H54 (cell line): ENCODE measurements at regions not wholly inside any gene's neighbourhood (a gene's known extent, or its start where the extent isn't known, plus 50 kb on each side); places are given as distances from the start of the nearest gene placed in this dataset.

Experiments
- DNase-seq: peaks from one replicate; pipeline ENCODE4 v3.0.0; 2011; ENCODE audit warnings: low spot score, mixed read lengths; ENCODE audit not compliant: insufficient read length
- FAIRE-seq: peaks from 3 replicates; lab custom pipeline; 2011; peaks lifted over from hg19 to GRCh38; lab: Jason Lieb, UNC
- POLR2A ChIP-seq: IDR thresholded peaks from 2 replicates; pipeline ENCODE4 v1.6.1; 2011; ENCODE audit warnings: low read depth, mild to moderate bottlenecking, low read length

DNA sequence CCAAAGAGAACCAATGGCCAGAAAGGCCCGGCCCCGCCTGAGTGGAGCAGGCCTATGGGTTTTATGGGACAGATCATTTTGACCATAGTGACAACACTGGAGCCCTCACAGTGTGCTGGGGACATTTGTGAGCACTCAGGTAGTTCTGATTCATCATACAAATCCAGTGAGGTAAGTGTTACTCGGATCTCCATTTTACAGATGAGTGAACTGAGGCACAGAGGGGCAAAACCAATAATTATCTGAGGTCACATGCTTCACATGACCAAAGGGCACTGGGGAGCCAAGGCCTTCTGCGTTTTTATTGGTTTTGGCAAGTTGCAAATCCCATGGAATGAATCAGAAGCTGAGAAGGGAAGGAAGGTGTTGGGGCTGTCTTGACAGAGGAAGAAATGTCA, 111.5 kb upstream of the MGAT5 start:
- DNase-seq (no peak), FAIRE-seq (no peak)

GRCh38 chr2:134142903-134143302, 111.0 kb upstream of the MGAT5 start:
- FAIRE-seq (no peak), DNase-seq (peak; percentile 44)
- TF ChIP-seq POLR2A, result no peak

More for the DNA sequence above, 111.5 kb upstream of the MGAT5 start:
- TF ChIP-seq POLR2A, result no peak

GRCh38 chr2:134143568-134143967, 110.3 kb upstream of the MGAT5 start:
- FAIRE-seq (no peak), DNase-seq (no peak)
- TF ChIP-seq POLR2A, result no peak

DNA sequence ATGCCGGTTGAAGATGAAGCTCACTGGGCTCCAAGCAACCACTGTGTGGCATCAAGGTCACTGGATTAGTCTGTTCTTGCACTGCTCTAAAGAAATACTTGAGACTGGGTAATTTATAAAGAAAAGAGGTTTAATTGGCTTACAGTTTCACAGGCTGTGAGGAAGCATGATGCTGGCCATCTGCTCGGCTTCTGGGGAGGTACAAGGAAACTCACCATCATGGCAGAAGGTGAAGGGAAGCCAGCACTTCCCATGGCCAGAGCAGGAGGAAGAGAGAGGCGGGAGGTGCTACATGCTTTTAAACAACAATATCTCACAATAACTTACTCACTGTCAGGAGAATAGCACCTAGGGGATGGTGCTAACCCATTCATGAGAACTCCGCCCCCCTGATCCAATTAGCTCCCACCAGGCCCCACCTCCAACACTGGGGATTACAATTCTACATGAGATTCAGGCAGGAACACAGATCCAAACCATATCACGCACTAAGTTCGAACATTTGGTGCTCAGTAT, 109.7 kb upstream of the MGAT5 start:
- FAIRE-seq (no peak), DNase-seq (no peak)
- no peak for TF ChIP-seq POLR2A

DNA sequence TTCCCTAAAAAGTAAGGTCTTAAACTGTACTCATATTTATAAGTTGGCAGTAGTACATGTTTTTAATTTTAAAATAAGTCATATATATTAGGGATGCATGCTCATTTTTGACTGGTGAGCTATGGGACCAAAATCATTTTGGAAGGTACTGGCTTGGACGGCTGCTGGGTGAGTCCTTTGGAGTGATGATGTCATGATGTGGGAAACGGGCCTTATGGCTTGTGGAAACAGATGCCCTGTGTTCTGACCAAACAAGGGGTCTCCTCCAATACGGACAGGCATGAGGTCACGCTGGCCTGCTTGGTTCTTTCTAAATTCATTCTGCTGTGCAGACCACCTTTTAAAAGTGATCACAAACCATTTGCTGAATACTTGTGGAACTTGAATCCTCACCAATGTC, 109.2 kb upstream of the MGAT5 start:
- FAIRE-seq (no peak), DNase-seq (no peak)
- TF ChIP-seq POLR2A, result no peak

DNA sequence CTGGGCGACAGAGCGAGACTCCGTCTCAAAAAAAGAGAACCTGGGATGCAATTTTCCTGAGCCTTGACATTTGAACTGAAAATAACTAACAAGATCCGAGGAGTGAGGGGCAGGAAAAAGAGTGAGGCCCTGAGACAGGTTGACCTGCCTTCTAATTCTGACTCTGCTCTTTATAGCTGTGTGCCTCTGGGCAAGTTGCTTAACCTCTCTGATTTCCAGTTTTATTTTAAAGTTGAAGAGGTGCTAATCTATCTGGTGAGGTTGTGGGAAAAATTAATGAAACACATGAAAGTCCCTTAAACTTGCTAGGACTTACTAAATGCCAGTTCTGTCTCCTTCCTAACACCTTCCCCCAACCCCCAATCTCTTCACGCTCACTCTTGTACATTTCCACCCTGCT, 108.4 kb upstream of the MGAT5 start:
- TF ChIP-seq POLR2A, result no peak
- no peak for DNase-seq
- no peak for FAIRE-seq

- DNase-seq, result no peak
- no peak for TF ChIP-seq POLR2A
- no peak for FAIRE-seq
Observed at GRCh38 chr2:134146161-134146560, 107.7 kb upstream of the MGAT5 start.

GRCh38 chr2:134146620-134147019, 107.3 kb upstream of the MGAT5 start:
- TF ChIP-seq POLR2A, result no peak
- no peak for FAIRE-seq
- DNase-seq, result no peak

DNA sequence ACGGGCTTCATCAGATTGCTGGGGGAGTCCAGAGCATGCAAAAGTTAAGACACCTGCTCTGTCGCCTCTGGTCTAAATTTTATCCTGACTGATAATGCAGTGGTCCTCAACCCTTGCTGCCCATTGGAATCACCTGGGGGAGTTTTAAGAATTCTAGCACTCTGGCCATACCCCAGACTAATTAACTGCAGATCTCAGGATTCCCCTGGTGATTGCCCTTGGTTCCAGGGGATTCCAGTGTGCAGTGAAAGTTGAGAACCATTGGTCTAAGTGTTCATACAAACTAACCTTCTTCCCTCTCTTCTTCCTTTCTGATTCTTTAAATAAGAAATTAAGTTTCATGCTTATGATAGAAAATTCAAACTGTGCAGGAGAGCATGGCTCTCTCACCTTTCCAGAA, 105.7 kb upstream of the MGAT5 start:
- FAIRE-seq (no peak), DNase-seq (no peak)
- no peak for TF ChIP-seq POLR2A

GRCh38 chr2:134148843-134149472, 104.9 kb upstream of the MGAT5 start:
- no peak for DNase-seq
- no peak for FAIRE-seq
- no peak for TF ChIP-seq POLR2A

- DNase-seq (no peak), FAIRE-seq (no peak)
- TF ChIP-seq POLR2A, result no peak
Observed at GRCh38 chr2:134149904-134150303, 104.0 kb upstream of the MGAT5 start.

DNA sequence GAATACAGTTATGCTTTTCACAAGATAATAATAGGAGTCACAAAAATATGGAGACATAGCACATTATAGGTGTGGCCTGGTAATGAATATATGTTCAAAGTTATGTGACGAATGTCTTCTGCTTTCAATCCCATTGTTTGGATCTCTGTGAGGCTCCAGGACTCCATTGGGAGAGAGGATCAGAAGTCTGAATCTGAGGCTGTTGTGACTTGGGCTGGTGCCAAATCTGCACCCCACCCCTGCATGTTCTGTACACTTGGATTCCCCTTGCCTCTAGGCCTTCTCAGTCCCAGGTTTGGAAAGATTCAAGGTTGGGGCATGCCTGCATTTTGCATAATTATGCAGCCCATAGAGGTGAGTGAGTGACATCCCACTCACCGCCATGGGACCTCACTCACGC, 103.1 kb upstream of the MGAT5 start:
- no peak for FAIRE-seq
- TF ChIP-seq POLR2A, result no peak
- DNase-seq, result no peak

DNA sequence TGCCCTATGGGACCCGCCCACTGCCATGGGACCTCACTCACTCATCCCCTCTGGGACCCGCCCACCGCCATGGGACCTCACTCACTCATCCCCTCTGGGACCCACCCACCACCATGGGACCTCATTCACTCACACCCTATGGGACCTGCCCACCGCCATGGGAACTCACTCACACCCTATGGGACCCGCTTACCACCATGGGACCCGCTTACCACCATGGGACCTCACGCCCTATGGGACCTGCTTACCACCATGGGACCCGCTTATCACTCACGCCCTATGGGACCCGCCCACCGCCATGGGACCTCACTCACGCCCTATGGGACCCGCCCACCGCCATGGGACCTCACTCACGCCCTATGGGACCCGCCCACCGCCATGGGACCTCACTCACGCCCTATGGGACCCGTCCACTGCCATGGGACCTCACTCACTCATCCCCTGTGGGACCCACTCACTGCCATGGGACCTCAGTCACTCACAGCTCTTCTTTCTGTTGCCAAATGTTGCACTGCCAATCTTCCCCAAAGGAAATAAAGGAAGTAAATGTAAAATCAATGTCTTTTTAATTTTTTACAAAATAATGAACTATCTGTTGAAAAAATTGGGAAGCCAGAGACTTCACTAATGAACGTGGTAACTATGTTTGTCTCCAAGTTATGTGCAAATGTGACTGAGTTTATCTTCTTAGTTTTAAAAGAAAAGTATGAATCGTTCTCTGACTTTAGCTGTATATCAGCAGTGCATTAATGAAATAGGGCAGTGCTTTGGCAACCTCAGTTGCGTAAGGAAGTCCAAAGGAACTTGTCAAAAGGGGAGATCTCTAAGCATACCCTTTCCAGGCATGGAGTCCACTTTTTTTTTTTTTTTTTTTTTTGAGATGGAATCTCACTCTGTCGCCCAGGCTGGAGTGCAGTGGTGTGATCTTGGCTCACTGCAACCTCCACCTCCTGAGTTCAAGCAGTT, 101.5 kb upstream of the MGAT5 start:
- FAIRE-seq, result no peak
- DNase-seq, result no peak
- TF ChIP-seq POLR2A, result no peak

GRCh38 chr2:134153294-134153880, 100.5 kb upstream of the MGAT5 start:
- no peak for FAIRE-seq

GRCh38 chr2:134154246-134154645, 99.6 kb upstream of the MGAT5 start:
- TF ChIP-seq POLR2A, result no peak
- DNase-seq, result no peak
- FAIRE-seq, result no peak

More at GRCh38 chr2:134153294-134153880, 100.5 kb upstream of the MGAT5 start:
- no peak for TF ChIP-seq POLR2A
- DNase-seq, result no peak
